ENCODE measurements at regions not wholly inside any gene's neighbourhood (a gene's known extent, or its start where the extent isn't known, plus 50 kb on each side); places are given as distances from the start of the nearest gene placed in this dataset.
A peak's percentile ranks its signal among the peaks of the same experiment; 100 is the strongest.

GRCh38 chr12:124622764-124623163 lies 55.4 kb upstream of the NCOR2 start:
- Histone ChIP-seq H3K4me3 (ENCODE audit: low read length in 2 of 2) (no peak overlapping the region), H3K36me3 (ENCODE audit: control insufficient read depth in 2 of 2, insufficient read depth in 2 of 2, low read length in 2 of 2) (no peaks in the 10 kb centered on the region), H3K9me3 (ENCODE audit: control insufficient read depth in 2 of 2, low read length in 2 of 2) (no peaks in the 10 kb centered on the region), H3K4me1 (ENCODE audit: control insufficient read depth in 2 of 2, insufficient read depth in 2 of 2, low read length in 2 of 2) (peaks cover 13 to 21% of the 10 kb centered on the region in 2 donors), H3K27me3 (ENCODE audit: control insufficient read depth in 2 of 2, insufficient read depth in 2 of 2, low read length in 2 of 2) (no peaks in the 10 kb centered on the region), H3K9ac (ENCODE audit: low read depth in 1 of 2, low read length in 2 of 2) (no peak overlapping the region), H3K27ac (ENCODE audit: low read depth in 2 of 2, low read length in 2 of 2) (peak overlapping the region; percentile 9 to 44)

DNA sequence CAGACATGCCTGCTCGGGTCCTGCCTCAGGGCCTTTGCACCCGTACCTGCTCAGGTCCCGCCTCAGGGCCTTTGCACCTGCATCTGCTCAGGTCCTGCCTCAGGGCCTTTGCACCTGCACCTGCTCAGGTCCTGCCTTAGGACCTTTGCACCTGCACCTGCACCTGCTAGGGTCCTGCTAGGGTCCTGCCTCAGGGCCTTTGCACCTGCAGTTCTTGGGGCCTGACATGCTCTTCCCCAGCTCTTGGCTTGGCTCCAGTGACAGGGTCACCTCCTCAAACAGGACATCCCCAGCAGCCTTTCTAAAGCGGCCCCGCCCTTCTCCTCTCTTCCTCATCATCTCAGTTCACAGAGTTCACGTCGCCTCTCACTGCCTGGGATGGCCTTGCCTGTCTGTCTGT lies 54.9 kb upstream of the NCOR2 start:
- no peak overlapping the region for H3K4me3 ChIP-seq (ENCODE audit: low read length in 2 of 2)
- peaks cover 13 to 21% of the 10 kb centered on the region in 2 donors for H3K4me1 ChIP-seq (ENCODE audit: control insufficient read depth in 2 of 2, insufficient read depth in 2 of 2, low read length in 2 of 2)
- H3K27me3 ChIP-seq (ENCODE audit: control insufficient read depth in 2 of 2, insufficient read depth in 2 of 2, low read length in 2 of 2): no peaks in the 10 kb centered on the region
- H3K27ac ChIP-seq (ENCODE audit: low read depth in 2 of 2, low read length in 2 of 2): peak overlapping the region in 1 of 2 donors; percentile 9
- no peaks in the 10 kb centered on the region for H3K9me3 ChIP-seq (ENCODE audit: control insufficient read depth in 2 of 2, low read length in 2 of 2)
- no peaks in the 10 kb centered on the region for H3K36me3 ChIP-seq (ENCODE audit: control insufficient read depth in 2 of 2, insufficient read depth in 2 of 2, low read length in 2 of 2)
- no peak overlapping the region for H3K9ac ChIP-seq (ENCODE audit: low read depth in 1 of 2, low read length in 2 of 2)

DNA sequence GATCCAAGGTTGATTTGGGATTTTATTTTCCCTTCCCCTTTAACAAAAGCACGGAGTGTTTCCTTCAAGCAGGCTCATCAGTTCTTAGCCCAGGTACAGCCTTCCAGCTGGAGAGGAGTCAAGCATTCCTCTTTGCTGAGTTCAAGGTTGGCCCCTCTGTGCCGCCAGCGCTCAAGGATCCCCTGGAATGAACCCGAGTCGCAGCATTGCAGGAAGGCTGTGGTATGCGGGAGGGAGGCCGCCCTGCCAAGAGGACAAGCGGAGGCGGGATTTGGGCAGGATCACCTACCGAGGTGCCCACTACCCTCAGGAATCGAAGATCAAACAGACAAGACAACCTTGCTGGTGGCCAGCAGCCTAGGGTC lies 53.9 kb upstream of the NCOR2 start:
- Histone ChIP-seq H3K27me3 (ENCODE audit: control insufficient read depth in 2 of 2, insufficient read depth in 2 of 2, low read length in 2 of 2) (no peaks in the 10 kb centered on the region), H3K4me1 (ENCODE audit: control insufficient read depth in 2 of 2, insufficient read depth in 2 of 2, low read length in 2 of 2) (peaks cover 5 to 14% of the 10 kb centered on the region in 2 donors), H3K9ac (ENCODE audit: low read depth in 1 of 2, low read length in 2 of 2) (no peak overlapping the region), H3K4me3 (ENCODE audit: low read length in 2 of 2) (no peak overlapping the region), H3K9me3 (ENCODE audit: control insufficient read depth in 2 of 2, low read length in 2 of 2) (no peaks in the 10 kb centered on the region), H3K27ac (ENCODE audit: low read depth in 2 of 2, low read length in 2 of 2) (peak overlapping the region in 1 of 2 donors; percentile 6), H3K36me3 (ENCODE audit: control insufficient read depth in 2 of 2, insufficient read depth in 2 of 2, low read length in 2 of 2) (no peaks in the 10 kb centered on the region)

- peaks cover 1 to 9% of the 10 kb centered on the region in 2 donors for H3K4me1 ChIP-seq (ENCODE audit: control insufficient read depth in 2 of 2, insufficient read depth in 2 of 2, low read length in 2 of 2)
Observed at GRCh38 chr12:124620606-124621295, 53.3 kb upstream of the NCOR2 start.

GRCh38 chr12:124618291-124618902 lies 51.0 kb upstream of the NCOR2 start:
- Histone ChIP-seq H3K27me3 (ENCODE audit: control insufficient read depth in 2 of 2, insufficient read depth in 2 of 2, low read length in 2 of 2) (no peaks in the 10 kb centered on the region), H3K27ac (ENCODE audit: low read depth in 2 of 2, low read length in 2 of 2) (no peak overlapping the region), H3K9me3 (ENCODE audit: control insufficient read depth in 2 of 2, low read length in 2 of 2) (no peaks in the 10 kb centered on the region), H3K4me1 (ENCODE audit: control insufficient read depth in 2 of 2, insufficient read depth in 2 of 2, low read length in 2 of 2) (peaks cover 0 to 7% of the 10 kb centered on the region in 2 donors), H3K36me3 (ENCODE audit: control insufficient read depth in 2 of 2, insufficient read depth in 2 of 2, low read length in 2 of 2) (no peaks in the 10 kb centered on the region), H3K4me3 (ENCODE audit: low read length in 2 of 2) (no peak overlapping the region), H3K9ac (ENCODE audit: low read depth in 1 of 2, low read length in 2 of 2) (no peak overlapping the region)

More at GRCh38 chr12:124620606-124621295, 53.3 kb upstream of the NCOR2 start:
- no peaks in the 10 kb centered on the region for H3K27me3 ChIP-seq (ENCODE audit: control insufficient read depth in 2 of 2, insufficient read depth in 2 of 2, low read length in 2 of 2)
- H3K36me3 ChIP-seq (ENCODE audit: control insufficient read depth in 2 of 2, insufficient read depth in 2 of 2, low read length in 2 of 2): no peaks in the 10 kb centered on the region
- H3K9ac ChIP-seq (ENCODE audit: low read depth in 1 of 2, low read length in 2 of 2): no peak overlapping the region
- H3K4me3 ChIP-seq (ENCODE audit: low read length in 2 of 2): no peak overlapping the region
- no peak overlapping the region for H3K27ac ChIP-seq (ENCODE audit: low read depth in 2 of 2, low read length in 2 of 2)
- H3K9me3 ChIP-seq (ENCODE audit: control insufficient read depth in 2 of 2, low read length in 2 of 2): no peaks in the 10 kb centered on the region

- no peak overlapping the region for H3K9ac ChIP-seq (ENCODE audit: low read depth in 1 of 2, low read length in 2 of 2)
- no peaks in the 10 kb centered on the region for H3K9me3 ChIP-seq (ENCODE audit: control insufficient read depth in 2 of 2, low read length in 2 of 2)
- no peaks in the 10 kb centered on the region for H3K36me3 ChIP-seq (ENCODE audit: control insufficient read depth in 2 of 2, insufficient read depth in 2 of 2, low read length in 2 of 2)
- no peak overlapping the region for H3K27ac ChIP-seq (ENCODE audit: low read depth in 2 of 2, low read length in 2 of 2)
- H3K27me3 ChIP-seq (ENCODE audit: control insufficient read depth in 2 of 2, insufficient read depth in 2 of 2, low read length in 2 of 2): no peaks in the 10 kb centered on the region
- H3K4me1 ChIP-seq (ENCODE audit: control insufficient read depth in 2 of 2, insufficient read depth in 2 of 2, low read length in 2 of 2): peaks cover 0 to 8% of the 10 kb centered on the region in 2 donors
- no peak overlapping the region for H3K4me3 ChIP-seq (ENCODE audit: low read length in 2 of 2)
Observed at GRCh38 chr12:124617615-124618014, 50.2 kb upstream of the NCOR2 start.
